Liver (tissue), 8 donors: ENCODE measurements at regions not wholly inside any gene's neighbourhood (a gene's known extent, or its start where the extent isn't known, plus 50 kb on each side); places are given as distances from the start of the nearest gene placed in this dataset.

Experiments
- DNase-seq: peaks from one replicate; pipeline ENCODE4 v3.0.0-alpha.2; 2017; ENCODE audit warnings: low spot score
- H3K27ac ChIP-seq, 2 donors: one replicate each; pipeline ENCODE4 v1.7.0; 2013; ENCODE audit warnings: inconsistent platforms in 2 of 2, low read length in 2 of 2, control low read depth in 1 of 2, low read depth in 1 of 2, mild to moderate bottlenecking in 1 of 2
- H3K27me3 ChIP-seq, 4 donors: one replicate each; pipeline versions ENCODE4 v1.6.1 to v1.7.0; 2013; ENCODE audit warnings: low read length in 3 of 4, inconsistent platforms in 1 of 4, mild to moderate bottlenecking in 1 of 4, moderate library complexity in 1 of 4; ENCODE audit not compliant: control insufficient read depth in 4 of 4, insufficient read depth in 4 of 4
- H3K36me3 ChIP-seq, 4 donors: one replicate each; pipeline versions ENCODE4 v1.6.1 to v1.7.0; 2013; ENCODE audit warnings: low read length in 3 of 4, mild to moderate bottlenecking in 3 of 4, low read depth in 1 of 4, moderate library complexity in 1 of 4; ENCODE audit not compliant: control insufficient read depth in 4 of 4, insufficient read depth in 3 of 4
- H3K4me1 ChIP-seq, 4 donors: one replicate each; pipeline versions ENCODE4 v1.6.1 to v1.7.0; 2013; ENCODE audit warnings: low read length in 3 of 4, mild to moderate bottlenecking in 3 of 4, moderate library complexity in 1 of 4; ENCODE audit not compliant: control insufficient read depth in 4 of 4, insufficient read depth in 4 of 4
- H3K4me3 ChIP-seq, 3 donors: one replicate each; pipeline versions ENCODE4 v1.6.1 to v1.7.0; 2013; ENCODE audit warnings: low read length in 3 of 3, control low read depth in 1 of 3, low read depth in 1 of 3, mild to moderate bottlenecking in 1 of 3
- H3K9ac ChIP-seq, 2 donors: one replicate each; pipeline ENCODE4 v1.7.0; 2013; ENCODE audit warnings: low read length in 2 of 2, mild to moderate bottlenecking in 2 of 2, moderate library complexity in 2 of 2, control low read depth in 1 of 2, low read depth in 1 of 2
- H3K9me3 ChIP-seq, 4 donors: one replicate each; pipeline versions ENCODE4 v1.6.1 to v1.7.0; 2013; ENCODE audit warnings: low read length in 3 of 4; ENCODE audit not compliant: control insufficient read depth in 4 of 4
- EGR1 ChIP-seq, 2 donors: IDR thresholded peaks; 2 replicates each; pipeline ENCODE4 v1.6.1; 2016 to 2018; ENCODE audit warnings: antibody characterized with exemption in 2 of 2, low read depth in 2 of 2
- FOXA1 ChIP-seq: IDR thresholded peaks from 2 replicates; pipeline ENCODE4 v1.6.1; 2016; ENCODE audit warnings: antibody characterized with exemption
- FOXA2 ChIP-seq: IDR thresholded peaks from 2 replicates; pipeline ENCODE4 v1.6.1; 2016; ENCODE audit warnings: antibody characterized with exemption
- GABPA ChIP-seq, 2 donors: IDR thresholded peaks in 1 of 2; conservative IDR thresholded peaks in 1 of 2; 2 replicates each; pipeline ENCODE4 v1.6.1; 2016; ENCODE audit warnings: antibody characterized with exemption in 2 of 2, mild to moderate bottlenecking in 1 of 2, moderate library complexity in 1 of 2
- HNF4A ChIP-seq, 2 donors: conservative IDR thresholded peaks; 2 replicates each; pipeline ENCODE4 v1.6.1; 2016; ENCODE audit warnings: antibody characterized with exemption in 2 of 2, mild to moderate bottlenecking in 2 of 2
- HNF4G ChIP-seq: IDR thresholded peaks from 2 replicates; pipeline ENCODE4 v1.6.1; 2016; ENCODE audit warnings: antibody characterized with exemption
- JUND ChIP-seq, 2 donors: IDR thresholded peaks; 2 replicates each; pipeline ENCODE4 v1.6.1; 2016; ENCODE audit warnings: antibody characterized with exemption in 2 of 2
- MAX ChIP-seq: IDR thresholded peaks from 2 replicates; pipeline ENCODE4 v1.6.1; 2016; ENCODE audit warnings: antibody characterized with exemption
- NR2F2 ChIP-seq: IDR thresholded peaks from 2 replicates; pipeline ENCODE4 v1.6.1; 2016; ENCODE audit warnings: antibody characterized with exemption
- RAD21 ChIP-seq, 2 donors: IDR thresholded peaks; 2 replicates each; pipeline ENCODE4 v1.6.1; 2016; ENCODE audit warnings: antibody characterized with exemption in 2 of 2, mild to moderate bottlenecking in 2 of 2
- RXRA ChIP-seq, 2 donors: IDR thresholded peaks; 2 replicates each; pipeline ENCODE4 v1.6.1; 2017 to 2018; ENCODE audit warnings: antibody characterized with exemption in 2 of 2, mild to moderate bottlenecking in 1 of 2
- SP1 ChIP-seq: IDR thresholded peaks from 2 replicates; pipeline ENCODE4 v1.6.1; 2018; ENCODE audit warnings: antibody characterized with exemption, mild to moderate bottlenecking
- TAF1 ChIP-seq: conservative IDR thresholded peaks from 2 replicates; pipeline ENCODE4 v1.6.1; 2016; ENCODE audit warnings: antibody characterized with exemption, mild to moderate bottlenecking
- YY1 ChIP-seq: IDR thresholded peaks from 2 replicates; pipeline ENCODE4 v1.6.1; 2016; ENCODE audit warnings: antibody characterized with exemption, mild to moderate bottlenecking
- ZBTB33 ChIP-seq: IDR thresholded peaks from 2 replicates; pipeline ENCODE4 v1.6.1; 2016; ENCODE audit warnings: antibody characterized with exemption
- WGBS: extraction: QIAGEN DNeasy Blood & Tissue Kit; methylation state at CpG from one replicate; pipeline ENCODE4 v1.1.7; 2013; 5-methylcytosine and 5-hydroxymethylcytosine counted together
- TF ChIP-seq, protein P1 (sequence below): fragments of 150-350 bp; IDR thresholded peaks from 2 replicates; pipeline ENCODE4 v1.5.1; 2017; ENCODE audit warnings: improper control_type of control experiment, low read depth, low read length; ENCODE audit not compliant: missing input control
- TF ChIP-seq, protein P2 (sequence below): IDR thresholded peaks from 2 replicates; pipeline ENCODE4 v1.6.1; 2016; ENCODE audit warnings: antibody characterized with exemption, mild to moderate bottlenecking
- TF ChIP-seq, protein P3 (sequence below): IDR thresholded peaks from 2 replicates; pipeline ENCODE4 v1.6.1; 2016; ENCODE audit warnings: antibody characterized with exemption
- donor health status: healthy.
- donor health status: healthy.
- donor health status: healthy.
- donor health status: healthy.
- donor health status: healthy.

DNA sequence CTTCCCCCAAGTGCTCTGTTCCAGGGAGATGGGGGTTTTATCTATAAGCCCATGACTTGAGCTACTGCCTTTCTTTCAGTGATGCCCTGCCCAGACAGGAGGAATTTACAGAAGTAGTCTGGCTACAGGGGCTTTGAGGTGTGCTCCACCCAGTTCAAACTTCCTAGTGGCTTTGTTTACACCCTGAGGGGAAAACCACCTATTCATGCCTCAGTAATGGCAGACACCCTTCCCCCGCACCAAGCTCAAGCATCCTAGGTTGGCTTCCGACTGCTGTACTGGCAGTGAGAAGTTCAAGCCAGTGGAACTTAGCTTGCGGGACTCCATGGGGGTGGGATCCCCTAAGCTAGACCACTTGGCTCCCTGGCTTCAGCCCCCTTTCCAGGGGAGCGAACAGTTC, 154.6 kb downstream of the IZUMO3 start:
- no peak overlapping the region for H3K4me3 ChIP-seq
- H3K9me3 ChIP-seq, result peaks cover 0 to 4% (median 0%) of the 10 kb centered on the region in 4 donors
- TF ChIP-seq FOXA2, result no peak
- 83% methylated on average over 4 of the region's 4 CpGs for WGBS
- H3K4me1 ChIP-seq, result no peaks in the 10 kb centered on the region
- H3K27me3 ChIP-seq, result no peaks in the 10 kb centered on the region
- no peaks in the 10 kb centered on the region for H3K36me3 ChIP-seq
- H3K27ac ChIP-seq, result no peak overlapping the region
- no peak overlapping the region for H3K9ac ChIP-seq
- DNase-seq, result no peak

GRCh38 chr9:24385077-24385476, 160.6 kb downstream of the IZUMO3 start:
- Histone ChIP-seq H3K27ac (no peak overlapping the region), H3K4me3 (no peak overlapping the region), H3K4me1 (no peaks in the 10 kb centered on the region), H3K9ac (no peak overlapping the region), H3K27me3 (peaks cover 0 to 3% (median under 1%) of the 10 kb centered on the region in 4 donors), H3K36me3 (no peaks in the 10 kb centered on the region), H3K9me3 (no peaks in the 10 kb centered on the region)
- DNase-seq, result no peak
- TF ChIP-seq YY1 (no peak), EGR1 (IDR thresholded peaks at IDR 0.05; ENCODE audit: low read depth in 2 of 2) (no peak), FOXA2 (no peak), TAF1 (no peak), RAD21 (IDR thresholded peaks at IDR 0.05) (no peak), HNF4A (conservative IDR thresholded peaks at IDR 0.05) (no peak), HNF4G (no peak), NR2F2 (no peak), FOXA1 (no peak), RXRA (IDR thresholded peaks at IDR 0.05) (no peak), SP1 (no peak), JUND (IDR thresholded peaks at IDR 0.05) (no peak), GABPA (IDR thresholded peaks at IDR 0.05 in 1 of 2, conservative IDR thresholded peaks at IDR 0.05 in 1 of 2) (no peak), ZBTB33 (no peak), MAX (no peak)
- TF ChIP-seq, protein P1, sequence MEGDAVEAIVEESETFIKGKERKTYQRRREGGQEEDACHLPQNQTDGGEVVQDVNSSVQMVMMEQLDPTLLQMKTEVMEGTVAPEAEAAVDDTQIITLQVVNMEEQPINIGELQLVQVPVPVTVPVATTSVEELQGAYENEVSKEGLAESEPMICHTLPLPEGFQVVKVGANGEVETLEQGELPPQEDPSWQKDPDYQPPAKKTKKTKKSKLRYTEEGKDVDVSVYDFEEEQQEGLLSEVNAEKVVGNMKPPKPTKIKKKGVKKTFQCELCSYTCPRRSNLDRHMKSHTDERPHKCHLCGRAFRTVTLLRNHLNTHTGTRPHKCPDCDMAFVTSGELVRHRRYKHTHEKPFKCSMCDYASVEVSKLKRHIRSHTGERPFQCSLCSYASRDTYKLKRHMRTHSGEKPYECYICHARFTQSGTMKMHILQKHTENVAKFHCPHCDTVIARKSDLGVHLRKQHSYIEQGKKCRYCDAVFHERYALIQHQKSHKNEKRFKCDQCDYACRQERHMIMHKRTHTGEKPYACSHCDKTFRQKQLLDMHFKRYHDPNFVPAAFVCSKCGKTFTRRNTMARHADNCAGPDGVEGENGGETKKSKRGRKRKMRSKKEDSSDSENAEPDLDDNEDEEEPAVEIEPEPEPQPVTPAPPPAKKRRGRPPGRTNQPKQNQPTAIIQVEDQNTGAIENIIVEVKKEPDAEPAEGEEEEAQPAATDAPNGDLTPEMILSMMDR, result no peak
- TF ChIP-seq, protein P2, sequence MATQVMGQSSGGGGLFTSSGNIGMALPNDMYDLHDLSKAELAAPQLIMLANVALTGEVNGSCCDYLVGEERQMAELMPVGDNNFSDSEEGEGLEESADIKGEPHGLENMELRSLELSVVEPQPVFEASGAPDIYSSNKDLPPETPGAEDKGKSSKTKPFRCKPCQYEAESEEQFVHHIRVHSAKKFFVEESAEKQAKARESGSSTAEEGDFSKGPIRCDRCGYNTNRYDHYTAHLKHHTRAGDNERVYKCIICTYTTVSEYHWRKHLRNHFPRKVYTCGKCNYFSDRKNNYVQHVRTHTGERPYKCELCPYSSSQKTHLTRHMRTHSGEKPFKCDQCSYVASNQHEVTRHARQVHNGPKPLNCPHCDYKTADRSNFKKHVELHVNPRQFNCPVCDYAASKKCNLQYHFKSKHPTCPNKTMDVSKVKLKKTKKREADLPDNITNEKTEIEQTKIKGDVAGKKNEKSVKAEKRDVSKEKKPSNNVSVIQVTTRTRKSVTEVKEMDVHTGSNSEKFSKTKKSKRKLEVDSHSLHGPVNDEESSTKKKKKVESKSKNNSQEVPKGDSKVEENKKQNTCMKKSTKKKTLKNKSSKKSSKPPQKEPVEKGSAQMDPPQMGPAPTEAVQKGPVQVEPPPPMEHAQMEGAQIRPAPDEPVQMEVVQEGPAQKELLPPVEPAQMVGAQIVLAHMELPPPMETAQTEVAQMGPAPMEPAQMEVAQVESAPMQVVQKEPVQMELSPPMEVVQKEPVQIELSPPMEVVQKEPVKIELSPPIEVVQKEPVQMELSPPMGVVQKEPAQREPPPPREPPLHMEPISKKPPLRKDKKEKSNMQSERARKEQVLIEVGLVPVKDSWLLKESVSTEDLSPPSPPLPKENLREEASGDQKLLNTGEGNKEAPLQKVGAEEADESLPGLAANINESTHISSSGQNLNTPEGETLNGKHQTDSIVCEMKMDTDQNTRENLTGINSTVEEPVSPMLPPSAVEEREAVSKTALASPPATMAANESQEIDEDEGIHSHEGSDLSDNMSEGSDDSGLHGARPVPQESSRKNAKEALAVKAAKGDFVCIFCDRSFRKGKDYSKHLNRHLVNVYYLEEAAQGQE, result no peak
- TF ChIP-seq, protein P3, sequence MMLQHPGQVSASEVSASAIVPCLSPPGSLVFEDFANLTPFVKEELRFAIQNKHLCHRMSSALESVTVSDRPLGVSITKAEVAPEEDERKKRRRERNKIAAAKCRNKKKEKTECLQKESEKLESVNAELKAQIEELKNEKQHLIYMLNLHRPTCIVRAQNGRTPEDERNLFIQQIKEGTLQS, result no peak
- 74% methylated on average over 2 of the region's 2 CpGs for WGBS
